GM12892 (cell line): ENCODE measurements at regions not wholly inside any gene's neighbourhood (a gene's known extent, or its start where the extent isn't known, plus 50 kb on each side); places are given as distances from the start of the nearest gene placed in this dataset.

Source experiments
- DNase-seq: peaks from one replicate; pipeline ENCODE4 v3.0.0; 2011; ENCODE audit not compliant: insufficient read length
- FAIRE-seq: peaks from 2 replicates; lab custom pipeline; 2011; peaks lifted over from hg19 to GRCh38; lab: Jason Lieb, UNC
- POLR2A ChIP-seq: IDR thresholded peaks from 2 replicates; pipeline ENCODE4 v1.6.1; 2011; ENCODE audit warnings: low read depth, low read length, control low read depth
- POLR2AphosphoS5 ChIP-seq: IDR thresholded peaks from 2 replicates; pipeline ENCODE4 v1.6.1; 2011; ENCODE audit warnings: low read depth, low read length, control low read depth
- TAF1 ChIP-seq: IDR thresholded peaks from 2 replicates; pipeline ENCODE4 v1.6.1; 2011; ENCODE audit warnings: low read depth, mild to moderate bottlenecking, control low read depth, low read length, borderline replicate concordance

GRCh38 chr14:36405589-36406274, 85.3 kb upstream of the MBIP start:
- FAIRE-seq (no peak), DNase-seq (no peak)
- TF ChIP-seq POLR2AphosphoS5 (no peak), TAF1 (no peak), POLR2A (no peak)

DNA sequence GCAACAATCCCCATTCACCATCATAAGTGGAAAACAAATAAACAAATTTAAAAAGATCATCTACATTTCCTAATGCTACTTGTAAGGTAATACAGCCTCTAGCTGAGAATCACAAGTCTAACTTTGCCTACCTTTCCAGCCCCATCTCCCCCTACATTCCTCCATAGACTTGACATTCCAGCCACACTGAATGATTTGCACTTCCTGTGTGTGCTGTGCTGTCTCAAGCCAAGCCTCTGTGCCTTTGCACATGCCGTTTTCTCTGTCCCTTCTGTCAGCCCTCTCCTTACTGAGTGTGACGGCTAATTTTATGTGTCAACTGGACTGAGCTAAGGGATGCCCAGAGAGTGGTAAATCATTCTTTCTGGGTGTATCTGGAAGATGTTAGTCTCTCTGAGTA, 82.4 kb upstream of the MBIP start:
- DNase-seq (no peak), FAIRE-seq (no peak)
- TF ChIP-seq POLR2AphosphoS5 (no peak), TAF1 (no peak)

DNA sequence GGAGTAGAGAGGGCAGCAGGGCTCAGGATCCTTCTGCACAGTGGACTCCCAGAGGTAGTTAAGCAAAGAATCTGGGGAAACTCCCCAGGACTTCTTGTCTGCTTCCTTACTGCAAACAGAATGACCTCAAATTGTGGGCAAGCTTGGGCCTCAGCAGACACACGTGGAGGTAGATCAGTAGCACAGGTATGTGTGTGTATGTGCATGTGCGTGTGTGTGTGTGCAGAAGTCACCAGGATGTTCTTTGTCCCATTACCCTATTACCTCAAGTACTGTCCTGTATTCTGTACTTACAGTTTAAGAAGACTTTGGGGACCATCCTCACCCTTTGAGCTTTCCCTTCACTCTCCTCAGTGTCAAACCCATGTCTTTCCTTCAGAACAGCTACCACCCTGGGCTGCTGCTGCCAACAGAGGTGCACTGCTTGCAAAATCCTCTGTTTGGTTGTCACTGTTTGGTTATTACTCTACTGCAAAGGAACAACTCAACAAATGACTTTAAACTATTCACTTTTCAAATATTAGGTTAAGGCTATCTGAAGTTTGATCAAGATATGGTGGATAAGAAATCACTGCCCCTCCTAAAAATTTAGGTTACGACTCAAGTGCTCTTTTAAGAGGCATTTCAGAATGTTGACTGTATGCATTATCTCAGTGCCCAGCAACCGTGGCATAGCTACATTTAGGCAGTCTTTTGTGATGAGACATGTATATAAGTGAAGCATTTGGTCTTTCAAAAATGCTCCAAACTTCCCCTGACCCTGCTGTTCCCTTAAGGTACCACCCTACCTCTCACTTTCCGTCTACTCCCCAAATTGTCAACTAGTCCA, 78.2 kb upstream of the MBIP start:
- DNase-seq (no peak), FAIRE-seq (no peak)
- TF ChIP-seq POLR2A (no peak), POLR2AphosphoS5 (no peak), TAF1 (no peak)

DNA sequence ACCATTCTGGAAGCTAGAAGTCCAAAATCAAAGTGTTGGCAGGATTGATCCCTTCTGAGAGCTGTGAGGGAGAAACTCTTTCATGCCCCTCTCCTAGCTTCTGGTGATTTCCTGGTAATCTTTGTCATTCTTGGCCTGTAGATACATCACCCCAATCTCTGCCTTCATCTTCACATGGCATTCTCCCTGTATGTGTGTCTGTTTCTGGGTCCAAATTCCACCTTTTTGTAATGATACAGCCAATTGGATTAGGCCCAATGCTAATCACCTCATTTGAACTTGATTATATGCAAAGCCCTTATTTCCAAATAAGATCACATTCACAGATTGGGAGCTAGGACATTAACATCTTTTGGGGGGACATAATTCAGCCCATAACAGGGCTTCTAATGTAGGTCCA, 76.9 kb upstream of the MBIP start:
- FAIRE-seq (no peak), DNase-seq (no peak)
- TF ChIP-seq POLR2AphosphoS5 (no peak), TAF1 (no peak), POLR2A (no peak)

DNA sequence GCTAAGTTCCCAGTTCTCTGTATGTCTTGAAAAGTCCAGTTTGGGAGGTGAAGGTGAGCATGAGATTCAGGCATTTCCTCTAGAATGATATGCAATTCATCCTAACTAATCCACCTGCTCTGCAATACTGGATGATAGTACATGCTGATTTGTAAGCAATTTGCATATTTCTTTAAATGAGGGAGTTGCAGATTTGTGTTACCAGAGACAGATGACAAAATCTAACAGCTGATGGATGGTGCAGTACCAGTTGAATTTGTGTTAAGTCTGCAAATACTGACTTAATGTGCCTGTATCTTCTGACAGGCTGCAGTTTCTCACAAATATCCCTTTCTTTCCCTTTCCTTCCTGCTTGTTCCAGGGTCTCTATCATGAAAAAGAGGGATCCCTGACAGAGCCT, 76.4 kb upstream of the MBIP start:
- no peak for DNase-seq
- TF ChIP-seq POLR2A: no peak
- TF ChIP-seq TAF1: no peak
- TF ChIP-seq POLR2AphosphoS5: no peak
- no peak for FAIRE-seq

DNA sequence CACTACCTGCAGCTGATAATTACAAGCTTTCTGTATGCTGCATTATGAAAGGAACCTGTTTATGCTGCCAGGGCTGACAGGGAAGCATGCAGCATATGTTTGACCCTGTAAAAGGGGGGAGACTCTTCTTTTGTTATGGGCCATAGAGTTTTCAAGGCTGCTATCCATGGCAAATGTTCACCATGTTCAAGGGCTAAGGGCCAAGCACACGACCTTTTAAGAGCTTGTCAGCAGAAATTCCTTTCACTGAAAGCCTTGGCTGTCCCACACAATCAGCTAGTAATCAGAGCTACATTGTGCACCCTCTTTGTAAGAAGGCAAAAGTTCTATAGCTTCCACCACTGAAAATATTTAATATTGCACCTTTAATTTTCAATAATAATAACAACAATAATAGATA, 74.2 kb upstream of the MBIP start:
- TF ChIP-seq POLR2AphosphoS5: no peak
- no peak for TF ChIP-seq POLR2A
- no peak for TF ChIP-seq TAF1
- FAIRE-seq (no peak), DNase-seq (no peak)

- no peak for FAIRE-seq
Observed at GRCh38 chr14:36390718-36391117, 70.3 kb upstream of the MBIP start.

DNA sequence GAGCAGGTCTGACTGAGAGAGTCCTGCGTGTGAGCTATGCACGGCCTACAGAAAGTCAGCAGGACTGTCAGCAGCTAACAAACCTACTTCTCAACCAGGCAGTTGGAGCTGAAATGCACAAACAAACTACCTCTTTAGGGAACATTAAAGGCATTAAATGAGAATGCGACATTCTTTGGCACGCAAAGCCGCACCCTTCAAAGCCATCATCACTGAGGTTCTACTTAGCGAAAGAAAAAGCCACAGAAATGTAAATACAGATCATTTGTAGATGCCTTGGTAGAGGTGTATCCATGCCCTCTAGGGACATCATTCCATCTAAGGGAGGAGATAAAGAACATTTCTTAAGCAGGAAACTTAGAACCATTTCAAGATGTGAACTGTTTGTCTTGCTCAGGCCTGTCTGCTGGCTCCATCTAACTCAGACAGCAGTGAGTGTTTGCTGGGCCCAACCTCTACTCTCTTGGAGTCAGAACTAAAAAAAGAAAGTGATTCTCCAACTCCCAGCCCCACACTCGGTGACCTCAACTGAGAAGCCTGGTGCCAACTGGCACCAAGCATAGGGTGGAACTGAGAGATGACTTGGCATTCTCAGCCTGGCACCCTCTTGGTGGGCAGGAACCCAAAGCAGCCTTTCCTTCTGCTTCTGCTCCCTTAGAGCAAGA, 63.5 kb upstream of the MBIP start:
- TF ChIP-seq POLR2A (no peak), POLR2AphosphoS5 (no peak), TAF1 (no peak)
- DNase-seq (no peak), FAIRE-seq (no peak)

More at GRCh38 chr14:36390718-36391117, 70.3 kb upstream of the MBIP start:
- no peak for DNase-seq
- no peak for TF ChIP-seq POLR2A
- no peak for TF ChIP-seq POLR2AphosphoS5
- no peak for TF ChIP-seq TAF1

- FAIRE-seq: peak; percentile 68
- TF ChIP-seq TAF1 (no peak), POLR2AphosphoS5 (no peak), POLR2A (no peak)
- DNase-seq: peak; percentile 2
Observed at GRCh38 chr14:36373982-36374673, 53.7 kb upstream of the MBIP start.
